Stimulated activated CD4-positive, alpha-beta T cell treated with anti-CD3 and anti-CD28 coated beads, Interleukin-1b, Interleukin-23, amount 100 ng/mL, for 1 hour (primary cell): ENCODE measurements at regions not wholly inside any gene's neighbourhood (a gene's known extent, or its start where the extent isn't known, plus 50 kb on each side); places are given as distances from the start of the nearest gene placed in this dataset.

ENCODE experiments used
- DNase-seq, 2 donors: peaks; one replicate each; pipeline ENCODE4 v3.0.0-alpha.2; 2020; ENCODE audit warnings: low read depth in 2 of 2

GRCh38 chr4:11602606-11603340 is 174.1 kb upstream of the HS3ST1 start:
- DNase-seq = no peak

DNA sequence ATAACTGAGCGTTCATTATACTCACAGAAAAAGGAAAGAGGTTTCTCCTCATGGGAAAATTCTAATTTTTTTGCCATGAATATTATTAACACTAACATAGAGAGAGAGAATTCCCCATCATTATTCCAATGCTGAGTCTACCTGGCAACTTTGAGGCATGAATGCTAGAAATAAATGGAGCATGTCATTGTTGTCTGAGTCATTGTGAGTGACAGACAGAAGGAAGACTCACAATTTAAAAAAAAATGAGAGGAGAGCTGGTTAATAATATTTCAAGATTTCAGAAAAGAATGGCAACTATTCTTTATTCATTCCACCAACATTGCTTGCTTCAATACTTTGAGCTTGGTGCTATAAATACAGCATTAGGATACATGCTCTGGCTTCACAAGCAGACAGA is 170.4 kb upstream of the HS3ST1 start:
- no peak for DNase-seq

DNA sequence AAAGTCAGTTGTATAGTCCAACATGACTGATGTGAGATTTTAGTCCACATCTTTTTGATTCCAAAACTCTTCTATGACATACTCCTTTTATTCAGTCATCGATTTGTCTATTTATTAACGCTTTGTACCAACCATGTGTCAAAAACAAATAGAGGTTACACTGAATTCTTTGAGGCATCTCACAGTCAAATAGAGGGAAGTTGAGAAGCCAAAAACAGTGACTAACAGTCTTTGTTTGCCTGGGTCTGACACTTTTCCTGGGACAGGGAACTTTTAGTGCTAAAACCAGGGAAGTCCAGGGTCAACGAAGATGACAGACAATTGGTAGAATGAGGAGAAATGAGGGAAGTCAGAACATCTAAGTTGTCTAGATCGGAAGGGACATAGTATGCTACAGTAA is 169.9 kb upstream of the HS3ST1 start:
- no peak for DNase-seq

- DNase-seq = no peak
Measured at GRCh38 chr4:11597506-11597905, 168.8 kb upstream of the HS3ST1 start.

DNA sequence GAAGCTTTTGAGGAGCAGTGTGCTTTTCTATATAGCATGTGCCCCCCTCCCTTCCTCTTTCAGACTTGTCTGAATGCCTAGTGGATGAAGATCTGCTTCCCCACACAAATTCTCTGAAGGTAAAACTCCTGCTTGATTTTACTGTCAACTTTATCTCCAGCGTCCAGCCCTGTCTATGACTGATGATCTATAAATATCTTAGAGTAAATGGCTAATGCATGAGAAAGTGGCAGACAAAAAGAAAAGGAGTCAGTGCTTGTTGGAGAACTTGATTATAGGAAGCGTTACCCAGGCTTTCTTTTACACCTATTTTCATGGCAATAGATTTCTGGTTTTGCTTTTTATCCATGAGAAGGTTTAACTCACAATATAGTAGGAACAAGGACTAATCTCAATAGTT is 168.3 kb upstream of the HS3ST1 start:
- no peak for DNase-seq

- DNase-seq = no peak
Measured at GRCh38 chr4:11593576-11594116, 165.0 kb upstream of the HS3ST1 start.

DNA sequence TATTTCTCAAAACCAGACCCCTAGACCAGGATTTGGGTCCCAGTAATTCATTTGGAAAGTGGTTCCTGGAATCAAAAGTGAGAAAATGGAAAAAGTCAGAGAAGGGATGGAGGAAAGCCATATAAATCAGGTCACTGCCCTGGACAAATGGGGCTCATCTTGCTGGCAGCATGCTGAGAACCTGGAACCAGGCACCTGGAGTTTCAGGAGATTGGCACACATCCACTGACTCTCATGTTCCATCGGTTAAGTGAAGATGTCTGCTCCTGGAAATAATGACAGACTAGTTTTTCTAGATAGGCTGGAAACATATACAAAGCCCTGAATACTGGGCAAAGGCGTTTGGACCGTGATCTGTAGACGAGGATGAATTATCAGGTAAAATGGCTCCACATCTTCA is 163.6 kb upstream of the HS3ST1 start:
- DNase-seq = no peak

DNA sequence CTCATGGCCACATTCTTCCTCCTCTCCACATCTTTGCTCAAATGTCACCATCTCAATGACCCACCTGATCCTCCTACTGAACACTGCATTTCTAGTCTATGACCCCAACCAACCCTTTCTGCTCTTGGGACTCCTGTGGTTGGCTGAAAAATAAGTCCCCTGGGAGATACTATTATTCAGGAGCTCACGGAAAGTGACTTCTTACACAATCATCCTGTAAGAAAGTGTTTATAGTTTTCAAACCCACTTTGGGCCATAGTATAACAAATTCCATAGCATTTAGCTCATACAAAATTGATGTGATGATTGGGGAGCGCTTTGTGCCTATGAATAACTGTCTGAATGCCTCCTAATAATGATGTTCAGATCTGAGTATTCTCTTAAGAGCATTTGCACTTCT is 161.4 kb upstream of the HS3ST1 start:
- DNase-seq = no peak

- DNase-seq = no peak
Measured at GRCh38 chr4:11589676-11590075, 161.0 kb upstream of the HS3ST1 start.

GRCh38 chr4:11587797-11588196 is 159.1 kb upstream of the HS3ST1 start:
- no peak for DNase-seq

DNA sequence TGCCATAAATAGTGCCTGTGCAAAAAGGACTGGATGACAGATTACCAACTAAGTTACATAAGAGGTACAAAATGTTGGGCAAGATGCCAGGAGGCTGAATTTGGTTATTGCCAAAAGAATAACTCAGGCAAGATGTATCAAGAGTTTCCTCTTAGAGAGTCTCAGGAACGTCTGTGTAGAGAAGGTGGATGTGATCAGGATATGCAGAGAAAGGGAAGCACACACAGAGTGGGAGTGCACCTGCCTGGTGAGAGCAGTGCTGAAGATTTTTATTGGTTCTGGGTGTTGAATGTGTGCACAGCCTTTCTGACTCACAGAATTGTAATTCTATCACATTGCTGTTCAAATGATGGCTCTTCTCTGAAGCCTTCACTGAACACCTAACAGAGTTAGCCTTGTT is 156.8 kb upstream of the HS3ST1 start:
- DNase-seq = no peak

DNA sequence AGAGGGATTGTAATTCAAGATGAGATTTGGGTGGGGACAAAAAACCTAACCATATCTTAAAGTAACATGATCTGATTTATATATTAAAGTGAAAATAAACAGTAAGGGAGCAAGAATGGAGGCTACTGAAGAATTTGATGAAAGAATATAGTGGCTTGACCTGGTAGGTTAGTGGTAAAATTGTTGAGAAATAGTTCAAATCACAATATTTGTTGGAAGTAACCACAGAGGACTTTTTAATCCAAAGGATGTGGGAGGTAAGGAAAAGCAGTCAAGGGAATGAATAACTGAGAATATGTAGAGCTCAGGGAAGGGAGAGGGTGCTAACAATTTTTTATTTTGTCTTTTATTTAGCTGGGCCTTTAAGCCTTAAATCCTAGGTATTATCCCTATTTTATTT is 139.8 kb upstream of the HS3ST1 start:
- no peak for DNase-seq

DNA sequence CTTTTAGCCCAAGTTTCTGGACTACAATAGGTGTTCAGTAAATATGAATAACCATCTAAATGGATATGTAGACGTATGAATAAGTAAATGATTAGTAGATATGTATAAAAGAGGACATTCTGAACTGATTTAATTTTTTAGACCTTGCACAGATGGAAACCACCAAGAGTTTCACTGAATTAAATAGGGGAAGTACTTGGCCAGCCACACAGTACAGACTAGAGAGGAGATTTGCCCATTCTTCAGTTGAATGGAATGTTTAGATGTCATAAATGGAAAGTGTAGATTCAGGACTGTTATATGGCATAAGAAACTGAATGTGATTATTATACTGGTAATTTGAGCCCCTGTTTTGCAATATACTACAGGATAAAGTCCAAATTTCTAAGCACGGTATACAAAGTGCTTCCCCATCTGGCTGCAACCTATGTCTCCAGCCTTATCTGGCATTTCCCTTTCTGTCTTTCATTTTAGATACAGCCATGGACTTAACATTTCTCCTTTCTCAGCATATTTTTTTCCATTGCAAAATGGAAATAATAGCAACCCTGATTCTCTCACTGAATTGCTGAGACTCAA is 137.8 kb upstream of the HS3ST1 start:
- DNase-seq = no peak

- DNase-seq = no peak
Measured at GRCh38 chr4:11565899-11566298, 137.2 kb upstream of the HS3ST1 start.

DNA sequence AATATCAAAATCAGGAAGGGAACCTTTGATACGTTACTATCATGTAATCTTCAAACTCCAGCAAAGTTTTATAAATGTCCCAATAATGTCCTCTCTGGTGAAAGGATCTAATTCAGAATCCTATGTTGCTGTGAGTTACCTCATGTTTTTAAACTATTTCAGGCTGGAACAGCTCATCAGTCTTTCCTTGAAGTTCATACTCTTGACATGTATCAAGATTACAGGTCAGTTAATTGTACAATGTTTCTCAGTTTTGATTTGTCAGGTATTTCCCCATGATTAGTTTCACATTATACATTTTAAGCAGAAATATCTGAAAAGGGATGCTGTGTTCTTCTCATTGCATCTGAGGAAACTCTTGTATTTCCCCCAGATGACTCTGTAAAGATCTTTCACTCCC is 136.5 kb upstream of the HS3ST1 start:
- no peak for DNase-seq

- no peak for DNase-seq
Measured at GRCh38 chr4:11564021-11564420, 135.3 kb upstream of the HS3ST1 start.

DNA sequence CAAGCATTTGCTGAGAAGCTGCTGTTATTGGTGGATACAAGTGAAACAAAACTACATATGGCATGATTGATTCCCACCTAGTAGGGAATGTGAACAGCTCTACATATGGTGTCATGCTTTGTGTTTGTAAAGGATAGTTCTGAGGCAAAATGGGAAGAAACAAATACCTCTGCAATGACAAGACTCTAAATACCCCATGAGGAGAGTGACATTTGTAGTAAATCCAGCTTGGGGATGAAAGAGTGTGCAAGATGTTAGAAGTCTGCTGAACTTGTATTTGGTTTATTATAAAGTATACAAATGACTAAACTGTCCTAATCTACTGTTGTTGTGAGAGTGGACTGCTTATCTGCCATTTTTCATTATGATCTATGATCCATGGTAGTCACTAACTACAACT is 120.8 kb upstream of the HS3ST1 start:
- no peak for DNase-seq

DNA sequence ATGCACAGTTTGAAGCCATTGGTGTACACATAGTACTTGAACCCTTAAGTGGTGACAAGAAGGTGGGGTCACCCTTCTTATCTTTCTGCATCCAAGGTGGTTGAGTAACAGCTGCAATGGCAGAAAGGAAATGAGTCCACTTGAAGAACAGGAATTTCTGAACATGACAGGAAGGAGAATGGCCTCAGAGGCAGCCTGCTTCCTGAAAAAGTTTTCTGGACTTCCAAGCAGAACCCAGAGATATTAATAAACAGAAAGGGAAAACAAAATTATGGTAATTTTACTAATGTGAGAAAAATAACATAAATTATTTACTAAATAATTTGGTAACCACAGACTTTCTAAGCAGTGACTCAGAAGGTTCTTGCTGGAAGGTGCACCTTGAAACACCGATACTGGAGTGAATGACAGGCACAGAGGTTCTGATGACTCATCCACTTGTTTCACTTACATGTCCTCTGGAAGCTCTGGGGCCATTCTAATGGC is 119.9 kb upstream of the HS3ST1 start:
- DNase-seq = no peak

- no peak for DNase-seq
Measured at GRCh38 chr4:11546391-11547175, 117.9 kb upstream of the HS3ST1 start.

DNA sequence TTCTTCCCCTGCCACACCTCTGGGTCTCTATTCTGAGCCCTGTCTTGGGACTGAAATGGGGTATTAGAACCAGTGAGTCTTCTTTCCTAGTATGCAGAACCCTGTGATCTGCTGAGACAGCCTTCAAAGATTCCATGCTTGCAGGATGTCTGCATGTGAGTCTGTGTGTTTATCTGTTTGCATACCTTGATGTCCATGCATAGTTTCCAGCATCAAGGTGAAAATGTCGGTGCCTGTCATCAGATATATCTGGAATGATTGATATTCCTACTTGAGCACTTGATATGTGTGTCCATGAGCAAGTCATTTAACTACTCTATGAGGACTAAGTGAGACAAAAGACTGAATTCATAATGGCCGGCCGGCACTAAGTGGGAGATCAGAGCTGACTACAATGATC is 117.0 kb upstream of the HS3ST1 start:
- no peak for DNase-seq

GRCh38 chr4:11544211-11544610 is 115.5 kb upstream of the HS3ST1 start:
- no peak for DNase-seq

DNA sequence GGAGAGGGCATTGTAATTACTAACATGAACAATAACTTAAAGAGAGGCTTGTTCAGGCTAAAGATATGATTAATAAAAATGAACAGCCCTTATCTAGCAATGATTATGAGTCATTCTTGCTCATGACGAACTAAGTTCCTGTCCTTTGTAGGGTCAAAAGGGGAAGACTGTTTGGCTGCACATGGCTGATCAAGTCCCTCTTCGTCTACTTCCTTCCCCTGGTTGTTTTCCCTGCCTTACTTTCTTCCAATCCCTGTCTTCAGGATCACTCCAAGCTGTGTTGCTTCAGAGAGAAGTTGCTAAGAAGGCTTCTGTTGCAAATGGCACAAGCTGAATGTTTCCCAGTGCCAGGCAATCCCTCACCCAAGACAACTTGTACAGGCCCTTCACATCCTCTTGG is 115.0 kb upstream of the HS3ST1 start:
- DNase-seq = no peak

GRCh38 chr4:11542952-11543351 is 114.3 kb upstream of the HS3ST1 start:
- DNase-seq = no peak
